ENCODE measurements at regions not wholly inside any gene's neighbourhood (a gene's known extent, or its start where the extent isn't known, plus 50 kb on each side); places are given as distances from the start of the nearest gene placed in this dataset.
"Not testable (repeated sequence)": the region's sequence is repeated elsewhere in the genome, so short reads cannot be mapped to it uniquely, and the experiment has no call there.

- not testable (repeated sequence) for TF ChIP-seq CTCF (conservative IDR thresholded peaks at IDR 0.05; ENCODE audit: low read length); EZH2phosphoT487 (IDR thresholded peaks at IDR 0.05; ENCODE audit: borderline replicate concordance)
Observed at GRCh38 chr10:46775668-46776059, 135.6 kb upstream of the PTPN20 start.

Measured in Loucy (cell line).